ENCODE measurements at regions not wholly inside any gene's neighbourhood (a gene's known extent, or its start where the extent isn't known, plus 50 kb on each side); places are given as distances from the start of the nearest gene placed in this dataset.
"Not testable (repeated sequence)": the region's sequence is repeated elsewhere in the genome, so short reads cannot be mapped to it uniquely, and the experiment has no call there.

GRCh38 chr1:168457296-168457695 lies 86.5 kb downstream of the XCL2 start:
- not testable (repeated sequence) for DNase-seq (ENCODE audit: extremely low read depth in 1 of 2, low read depth in 1 of 2)

DNA sequence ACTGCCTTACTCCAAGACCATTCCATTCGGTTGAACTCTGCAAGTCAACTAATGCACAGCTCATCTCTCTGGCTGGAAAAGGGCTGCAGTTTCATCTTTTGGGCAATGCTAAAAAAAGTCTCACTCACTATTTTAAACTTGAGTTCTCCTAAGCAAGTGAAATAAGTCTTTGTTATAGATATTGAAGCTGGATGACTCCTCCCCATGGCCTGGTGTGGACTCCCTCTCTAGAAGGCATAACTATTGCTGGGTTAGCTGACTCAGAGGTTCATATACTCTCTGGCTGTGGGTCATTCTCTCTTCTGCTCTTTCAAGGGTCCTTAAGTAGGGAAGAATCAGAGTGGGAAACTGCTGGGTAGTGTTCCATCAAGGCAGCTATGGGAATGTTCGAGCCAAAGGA lies 88.0 kb downstream of the XCL2 start:
- DNase-seq (ENCODE audit: extremely low read depth in 1 of 2, low read depth in 1 of 2): no peak

GRCh38 chr1:168454211-168454815 lies 89.5 kb downstream of the XCL2 start:
- no peak for DNase-seq (ENCODE audit: extremely low read depth in 1 of 2, low read depth in 1 of 2)

- DNase-seq (ENCODE audit: extremely low read depth in 1 of 2, low read depth in 1 of 2): no peak
Observed at GRCh38 chr1:168453056-168453455, 90.7 kb downstream of the XCL2 start.

DNA sequence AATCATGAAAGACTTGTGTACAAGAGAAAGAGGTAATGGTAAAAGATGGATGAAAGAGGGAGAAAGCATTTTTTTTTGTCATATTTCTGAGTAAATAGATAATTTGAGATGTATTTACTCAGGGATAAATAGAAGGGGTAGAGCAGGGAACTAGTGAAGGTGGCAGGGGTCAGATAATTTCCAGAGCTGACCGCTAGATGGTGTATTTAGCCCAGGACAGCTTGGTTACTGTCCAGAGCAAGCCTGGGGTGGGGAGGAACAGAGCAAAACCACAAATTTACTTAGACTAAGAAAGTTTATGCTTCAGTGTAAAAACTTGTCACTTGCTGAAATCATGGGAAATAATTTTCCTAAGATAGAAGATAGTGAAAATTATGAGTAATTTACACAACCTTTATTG lies 91.5 kb downstream of the XCL2 start:
- DNase-seq (ENCODE audit: extremely low read depth in 1 of 2, low read depth in 1 of 2): no peak

- DNase-seq (ENCODE audit: extremely low read depth in 1 of 2, low read depth in 1 of 2): no peak
Observed at GRCh38 chr1:168447871-168448270, 95.9 kb downstream of the XCL2 start.

- DNase-seq (ENCODE audit: extremely low read depth in 1 of 2, low read depth in 1 of 2): no peak
Observed at GRCh38 chr1:168446081-168446480, 97.7 kb downstream of the XCL2 start.

DNA sequence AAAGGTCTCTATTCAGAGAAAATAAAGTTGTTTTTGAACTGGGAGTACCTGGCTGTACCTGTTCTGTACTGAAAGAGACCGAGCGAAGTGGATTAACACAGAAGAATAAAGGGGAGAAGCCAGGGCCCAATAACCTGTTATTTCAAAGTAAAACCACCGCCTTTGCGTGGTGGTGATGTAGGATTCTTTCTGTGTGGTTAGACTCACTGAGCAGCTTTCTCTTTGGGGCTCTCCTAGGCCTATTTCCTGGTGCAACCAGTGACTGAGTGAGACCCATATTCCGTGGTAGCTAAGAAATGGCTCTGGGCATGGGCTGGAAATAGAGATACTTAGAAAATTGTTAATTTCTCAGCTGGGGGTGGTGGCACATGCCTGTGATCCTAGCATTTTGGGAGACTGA lies 99.9 kb downstream of the XCL2 start:
- no peak for DNase-seq (ENCODE audit: extremely low read depth in 1 of 2, low read depth in 1 of 2)

- no peak for DNase-seq (ENCODE audit: extremely low read depth in 1 of 2, low read depth in 1 of 2)
Observed at GRCh38 chr1:168443356-168443755, 100.4 kb downstream of the XCL2 start.

GRCh38 chr1:168442931-168443330 lies 100.9 kb downstream of the XCL2 start:
- DNase-seq (ENCODE audit: extremely low read depth in 1 of 2, low read depth in 1 of 2): no peak

DNA sequence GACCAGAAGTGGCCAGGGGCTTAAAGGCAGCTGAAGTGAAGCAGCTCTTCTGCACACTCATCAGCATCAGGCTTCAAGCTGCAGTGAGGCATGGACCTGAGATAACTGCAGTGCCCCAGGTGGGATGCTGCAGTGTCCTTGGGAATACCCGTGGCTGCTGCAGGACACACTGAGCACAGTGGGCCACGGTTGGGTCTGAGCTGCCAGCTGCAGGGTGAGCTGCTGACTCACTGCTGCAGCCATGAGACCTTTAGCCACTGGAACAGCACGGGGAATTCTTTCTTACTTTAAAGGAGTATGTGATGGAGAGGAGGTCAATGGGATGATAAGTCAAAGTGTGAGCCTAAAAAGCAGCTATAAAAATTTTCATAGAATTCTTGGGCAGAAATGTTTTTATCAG lies 102.1 kb downstream of the XCL2 start:
- DNase-seq (ENCODE audit: extremely low read depth in 1 of 2, low read depth in 1 of 2): no peak

GRCh38 chr1:168439456-168440375 lies 104.1 kb downstream of the XCL2 start:
- DNase-seq (ENCODE audit: extremely low read depth in 1 of 2, low read depth in 1 of 2): peak; percentile 54 to 72

GRCh38 chr1:168438626-168439025 lies 105.2 kb downstream of the XCL2 start:
- no peak for DNase-seq (ENCODE audit: extremely low read depth in 1 of 2, low read depth in 1 of 2)

DNA sequence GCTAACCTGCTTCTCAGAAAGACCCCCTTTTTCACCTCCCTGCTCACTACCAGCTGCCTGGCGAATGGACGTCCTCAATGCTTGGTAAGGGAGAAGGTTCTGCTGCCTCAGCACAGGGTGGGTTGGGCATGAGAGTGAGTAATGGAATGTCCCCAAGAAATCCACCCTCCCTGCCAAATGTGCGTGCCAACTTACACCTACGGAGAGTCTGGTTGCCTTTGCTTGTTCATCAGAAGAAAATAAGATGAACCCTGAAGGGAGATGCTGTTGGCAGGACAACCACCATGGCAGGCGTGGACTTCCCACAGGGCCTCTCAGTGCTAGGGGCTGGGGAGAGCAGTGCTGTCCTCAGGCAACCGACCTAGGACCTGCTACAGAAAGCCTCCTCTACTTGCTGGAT lies 106.0 kb downstream of the XCL2 start:
- DNase-seq (ENCODE audit: extremely low read depth in 1 of 2, low read depth in 1 of 2): no peak

DNA sequence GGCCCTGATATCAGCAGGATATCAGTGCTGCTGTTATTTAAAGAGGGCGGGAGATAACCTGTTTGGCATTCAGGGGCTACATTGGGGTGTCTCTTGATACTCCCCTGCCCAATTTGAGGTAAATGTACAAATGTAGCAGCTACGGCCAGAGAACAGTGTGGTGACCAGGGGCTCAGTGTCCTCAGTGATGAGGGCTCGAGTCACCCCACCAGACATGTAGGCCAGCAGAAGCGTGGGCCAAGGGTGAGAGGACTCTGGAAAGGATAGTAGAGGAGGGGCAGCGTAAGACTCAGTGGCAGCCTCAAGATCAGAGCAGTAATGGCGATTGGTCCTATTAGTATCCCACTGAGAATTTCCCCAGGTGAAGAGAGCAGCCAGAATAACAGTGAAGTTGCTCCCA lies 108.4 kb downstream of the XCL2 start:
- no peak for DNase-seq (ENCODE audit: extremely low read depth in 1 of 2, low read depth in 1 of 2)

- no peak for DNase-seq (ENCODE audit: extremely low read depth in 1 of 2, low read depth in 1 of 2)
Observed at GRCh38 chr1:168433238-168433637, 110.6 kb downstream of the XCL2 start.

DNA sequence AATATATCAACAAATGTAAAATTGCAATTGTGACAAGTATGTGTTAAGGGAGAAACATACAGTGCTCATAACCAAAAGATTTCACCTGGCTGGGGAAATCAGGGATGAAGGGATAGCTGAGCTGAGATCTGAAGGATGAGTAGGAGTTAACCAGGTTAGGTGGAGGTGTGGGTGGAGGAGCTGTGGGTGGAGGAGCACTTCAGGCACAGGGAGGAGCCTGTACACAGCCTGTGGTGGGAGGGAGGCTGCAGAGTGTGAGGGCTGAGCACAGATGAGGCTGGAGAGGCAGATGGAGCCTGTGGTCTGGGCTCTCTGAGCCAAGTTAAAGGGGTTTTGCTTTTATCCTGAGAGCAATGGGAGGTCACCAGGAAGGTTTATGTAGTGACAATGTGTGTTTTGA lies 111.9 kb downstream of the XCL2 start:
- no peak for DNase-seq (ENCODE audit: extremely low read depth in 1 of 2, low read depth in 1 of 2)

GRCh38 chr1:168430321-168430720 lies 113.5 kb downstream of the XCL2 start:
- DNase-seq (ENCODE audit: extremely low read depth in 1 of 2, low read depth in 1 of 2): no peak

DNA sequence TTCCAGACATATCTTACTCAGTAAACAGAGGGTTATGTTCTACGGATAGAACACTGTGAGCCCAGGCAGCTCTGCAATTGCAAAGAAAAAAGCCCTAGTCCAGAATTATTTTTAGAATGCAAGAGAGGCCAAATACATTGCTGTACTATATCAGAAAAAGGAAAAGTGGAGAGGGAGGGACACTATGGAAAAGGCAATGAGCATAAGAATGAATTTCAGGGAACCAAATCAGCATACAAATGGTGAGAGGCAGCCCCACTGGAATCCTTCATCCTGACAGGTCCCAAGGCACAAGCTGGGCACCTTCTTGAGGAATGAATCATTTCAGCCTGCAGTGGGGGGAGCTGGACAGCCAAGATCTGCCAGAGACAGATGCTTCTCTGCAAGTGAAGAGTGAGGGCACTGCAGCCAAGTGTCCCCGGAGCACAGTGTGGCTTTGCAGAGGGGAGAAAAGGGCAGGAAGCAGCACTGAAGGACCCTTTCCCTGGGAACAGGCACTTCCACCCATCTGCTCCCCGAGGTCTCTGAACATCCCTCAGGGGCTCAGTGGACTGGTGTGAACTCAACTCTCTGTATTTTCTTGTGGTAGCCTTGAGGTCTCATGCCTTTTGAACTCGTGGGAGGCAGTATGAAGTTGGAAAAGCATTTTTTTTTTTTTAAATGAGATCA lies 115.6 kb downstream of the XCL2 start:
- no peak for DNase-seq (ENCODE audit: extremely low read depth in 1 of 2, low read depth in 1 of 2)

- DNase-seq (ENCODE audit: extremely low read depth in 1 of 2, low read depth in 1 of 2): no peak
Observed at GRCh38 chr1:168427051-168427450, 116.7 kb downstream of the XCL2 start.

GRCh38 chr1:168424281-168424680 lies 119.5 kb downstream of the XCL2 start:
- no peak for DNase-seq (ENCODE audit: extremely low read depth in 1 of 2, low read depth in 1 of 2)

All from stimulated activated CD8-positive, alpha-beta memory T cell treated with anti-CD3 and anti-CD28 coated beads, Interleukin-7, amount 100 ng/mL, for 48 hours (primary cell).